HG02763 (cell line): ENCODE measurements at regions not wholly inside any gene's neighbourhood (a gene's known extent, or its start where the extent isn't known, plus 50 kb on each side); places are given as distances from the start of the nearest gene placed in this dataset.
"Not testable (repeated sequence)": the region's sequence is repeated elsewhere in the genome, so short reads cannot be mapped to it uniquely, and the experiment has no call there.

Experiments used
- ATAC-seq: cut with Tn5 transposase; IDR thresholded peaks from one replicate; pipeline ENCODE4 v1.9.1; 2021; ENCODE audit warnings: mild to moderate bottlenecking, moderate library complexity; ENCODE audit not compliant: unreplicated experiment

DNA sequence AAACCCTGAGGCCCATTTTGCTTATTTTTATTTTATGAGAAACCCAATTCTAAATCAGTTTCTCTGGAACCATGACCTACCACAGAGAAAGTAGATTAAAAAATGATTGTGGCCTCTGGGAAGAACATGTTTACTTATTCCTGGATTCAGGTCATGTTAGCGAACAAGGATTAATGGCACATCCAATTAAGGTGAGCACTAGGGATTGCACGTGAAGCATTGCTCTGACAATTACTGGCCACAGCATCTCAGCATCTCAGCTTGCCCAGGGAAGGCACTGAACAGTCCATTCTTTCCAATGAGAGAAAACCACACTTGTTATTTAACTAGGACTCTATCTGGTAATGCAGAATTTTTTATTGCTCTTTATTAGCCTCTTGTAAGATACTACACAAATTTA is 119.8 kb downstream of the ZNF330 start:
- no peak for ATAC-seq

DNA sequence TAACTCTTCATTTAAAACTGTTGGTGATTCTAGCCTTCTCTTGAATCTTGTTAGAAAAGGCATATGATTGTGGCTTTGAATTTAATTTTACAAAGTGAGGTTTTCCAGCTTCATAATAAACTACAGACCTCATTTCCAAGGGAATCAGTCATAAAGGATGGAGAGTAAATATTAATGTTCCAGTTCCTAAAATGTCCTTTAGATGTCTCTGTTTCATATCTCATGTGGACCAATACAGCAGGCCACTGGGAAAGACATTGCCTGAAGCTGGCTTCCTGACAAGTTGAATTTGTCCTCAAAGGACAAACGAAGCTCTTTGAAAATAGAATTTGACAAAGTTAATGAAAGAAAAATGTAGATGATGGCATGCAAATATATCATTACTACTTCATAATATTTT is 125.4 kb downstream of the ZNF330 start:
- ATAC-seq: no peak

DNA sequence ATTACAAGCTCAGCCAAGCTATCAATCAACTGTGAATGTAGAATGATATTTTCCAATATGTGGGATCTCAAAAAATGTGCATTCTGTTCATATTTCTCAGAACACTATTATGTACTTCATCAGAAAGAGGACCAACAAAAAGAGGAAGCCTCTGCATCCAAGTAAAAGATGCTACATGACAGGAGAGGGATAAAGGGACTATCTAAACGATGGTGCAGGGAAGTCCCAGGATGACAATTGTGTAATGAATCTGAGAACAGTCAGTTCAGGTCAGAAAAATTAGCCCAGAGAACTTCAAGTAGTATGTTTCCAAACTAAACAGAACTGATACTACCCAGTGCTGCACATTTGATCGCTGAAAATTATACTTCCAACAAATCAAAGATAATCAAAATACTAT is 127.0 kb downstream of the ZNF330 start:
- no peak for ATAC-seq

DNA sequence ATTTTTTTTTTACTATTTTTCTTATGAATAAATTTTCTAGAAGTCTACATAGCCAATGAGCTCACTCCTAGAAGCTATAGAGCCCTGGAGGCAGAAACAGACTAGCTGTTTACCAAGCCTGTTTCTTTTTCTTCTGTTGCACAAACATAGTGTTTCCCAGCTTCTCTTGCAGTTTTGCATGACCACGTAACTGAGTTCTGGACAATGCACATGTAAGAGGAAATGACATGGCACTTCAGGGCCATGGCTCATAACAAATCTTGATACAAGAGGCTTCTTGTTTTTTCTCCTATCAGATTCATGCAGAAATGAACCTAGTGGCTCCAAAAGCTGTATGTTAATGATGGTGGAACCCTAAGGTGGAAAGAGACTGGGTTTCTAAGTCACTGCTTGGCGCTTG is 127.4 kb downstream of the ZNF330 start:
- no peak for ATAC-seq

DNA sequence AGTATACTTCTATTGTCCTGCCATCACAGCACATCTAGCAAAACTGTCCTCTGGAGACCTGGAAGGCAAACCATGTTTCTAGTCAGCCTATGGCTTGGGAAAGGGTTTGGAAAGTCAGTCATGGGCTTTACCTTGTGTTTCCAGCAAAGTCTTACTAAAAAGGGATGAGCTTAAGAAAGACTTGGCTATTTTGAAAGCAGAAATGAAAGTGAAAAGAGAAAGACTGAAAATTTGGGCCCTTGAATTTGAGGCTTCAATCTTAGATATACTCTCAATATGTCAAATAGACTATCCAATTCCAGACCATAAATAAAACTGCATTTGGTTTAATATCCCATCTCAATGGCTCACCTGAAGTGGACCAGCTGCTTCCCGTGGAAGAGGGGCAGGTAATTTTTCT is 127.9 kb downstream of the ZNF330 start:
- ATAC-seq: no peak

DNA sequence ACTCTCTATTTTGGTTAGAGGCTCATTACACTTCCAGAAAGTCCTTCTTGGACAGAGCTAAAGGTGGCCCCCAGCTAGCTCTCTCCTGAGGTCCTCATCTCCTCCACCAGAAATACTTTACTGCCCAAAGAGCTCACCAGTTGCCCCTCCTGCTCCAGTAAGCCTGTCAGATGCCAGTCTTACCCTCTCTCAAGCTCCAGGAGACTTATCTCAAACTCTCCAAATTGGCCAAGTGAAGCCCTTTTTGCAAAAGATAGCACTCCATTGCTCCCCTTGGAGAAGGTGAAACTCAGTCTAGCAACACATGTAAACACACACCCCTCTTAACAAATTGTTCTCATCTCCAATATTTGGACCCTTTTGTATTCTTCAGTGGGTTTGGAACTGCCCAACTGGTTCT is 128.5 kb downstream of the ZNF330 start:
- no peak for ATAC-seq

DNA sequence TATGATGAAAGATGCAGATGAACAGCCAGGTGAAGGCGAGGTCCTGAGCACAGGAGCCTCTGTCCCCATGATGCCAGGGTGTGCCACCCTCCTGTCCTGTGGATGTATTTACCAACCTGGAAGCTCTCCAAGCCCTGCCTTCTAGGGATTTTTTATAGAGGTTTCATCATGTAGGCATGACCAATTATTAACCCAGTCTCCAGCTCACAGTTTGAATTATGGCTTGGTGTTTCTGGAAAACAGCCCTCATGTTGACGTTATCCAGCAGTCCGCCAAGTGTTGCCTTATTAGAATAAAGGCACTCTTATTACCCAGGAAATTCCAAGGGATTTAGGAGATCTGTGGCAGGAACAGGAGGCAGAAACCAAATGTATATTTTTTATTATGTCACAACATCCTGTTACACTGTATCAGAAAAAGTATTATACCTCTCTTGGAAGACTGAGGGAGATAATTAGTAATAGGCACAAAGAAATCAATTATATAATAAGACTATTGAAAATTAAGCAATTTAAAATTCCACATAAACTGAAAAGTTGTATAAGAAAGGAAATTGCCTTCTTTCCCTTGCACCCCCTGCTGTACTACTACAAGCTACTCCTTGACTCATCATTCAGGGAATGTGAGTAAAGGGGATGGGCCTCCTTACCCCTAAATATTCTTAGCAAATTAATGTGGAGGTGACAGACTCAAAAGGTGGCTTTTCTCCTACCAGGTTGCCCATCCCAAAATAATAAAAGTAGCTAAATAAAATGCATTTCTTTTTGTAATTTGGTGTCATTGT is 129.6 kb downstream of the ZNF330 start:
- ATAC-seq: no peak

DNA sequence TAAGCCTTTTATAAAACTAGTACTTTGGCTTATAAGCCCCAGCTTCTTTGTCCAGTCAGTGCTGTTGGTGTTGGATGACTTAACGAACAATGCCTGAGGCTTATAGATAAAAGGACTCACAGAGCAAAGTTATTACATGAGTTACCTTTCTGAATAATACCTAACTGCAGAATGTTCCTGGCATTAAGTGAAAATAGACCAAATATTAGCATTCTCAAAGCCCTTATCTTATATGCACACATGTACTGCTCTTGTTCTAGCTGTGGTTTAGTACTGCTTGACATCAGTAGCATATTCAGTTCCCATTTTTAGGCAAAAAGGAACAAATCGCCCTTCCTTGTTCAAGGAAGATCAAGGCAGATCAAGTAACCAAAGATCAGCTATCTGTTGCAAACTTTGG is 131.6 kb downstream of the ZNF330 start:
- no peak for ATAC-seq

DNA sequence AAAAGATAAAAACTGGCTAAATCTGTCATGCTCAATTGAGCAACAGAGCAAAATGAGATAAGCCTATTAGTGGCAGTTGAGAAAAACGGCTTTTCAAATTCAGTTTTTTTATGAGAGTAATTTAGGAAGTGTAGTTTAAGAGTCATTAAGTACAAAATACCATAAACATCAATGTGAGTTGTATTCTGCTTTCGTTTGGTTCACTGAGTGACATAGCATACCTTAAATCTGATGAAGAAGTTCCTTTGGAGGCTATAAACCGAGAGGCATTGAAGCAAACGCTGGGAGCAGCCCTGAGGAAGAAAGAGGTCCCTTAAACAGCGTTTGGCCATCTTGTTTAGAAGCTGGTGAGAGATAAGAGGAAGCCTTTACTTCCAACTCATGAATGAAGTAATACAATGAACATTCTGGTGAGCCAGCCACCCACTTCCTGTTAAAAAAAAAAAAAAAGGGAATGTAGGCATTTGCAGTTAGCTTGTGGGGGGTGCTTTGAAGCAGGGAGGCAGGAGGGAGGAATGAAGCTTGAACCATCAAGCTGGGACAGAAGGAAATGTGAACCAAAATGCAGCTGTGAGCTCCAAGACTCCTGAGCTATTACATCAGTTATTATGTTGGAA is 132.3 kb downstream of the ZNF330 start:
- ATAC-seq: no peak

DNA sequence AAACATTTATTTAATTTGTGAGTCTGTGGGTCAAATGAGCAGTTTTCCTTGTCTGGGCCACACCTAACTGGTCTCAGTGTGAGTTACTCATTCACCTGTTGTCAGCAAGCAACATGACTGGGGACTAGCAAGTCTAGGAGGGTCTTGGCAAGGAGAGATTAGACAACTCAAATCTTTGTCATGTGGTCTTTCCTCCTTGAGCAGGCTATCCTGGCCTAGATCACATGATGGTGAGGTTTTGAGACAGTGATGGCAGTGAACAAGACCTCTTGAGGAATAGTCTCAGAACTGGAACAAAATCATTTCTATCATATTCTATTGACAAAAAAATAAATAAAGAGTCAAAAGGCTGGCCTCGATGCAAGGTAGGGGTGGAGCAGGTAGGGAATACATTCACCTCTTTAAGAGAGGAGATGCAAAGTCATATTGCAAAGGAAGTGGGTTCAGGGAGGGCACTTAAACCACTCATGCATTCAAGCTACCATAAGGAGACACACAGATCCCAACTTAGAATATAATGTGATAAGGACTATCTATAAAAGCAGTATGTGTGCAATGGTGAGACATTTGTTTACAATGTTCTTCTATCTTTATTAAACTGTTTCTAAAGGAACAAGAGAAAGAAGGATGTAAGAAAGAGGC is 135.7 kb downstream of the ZNF330 start:
- no peak for ATAC-seq

DNA sequence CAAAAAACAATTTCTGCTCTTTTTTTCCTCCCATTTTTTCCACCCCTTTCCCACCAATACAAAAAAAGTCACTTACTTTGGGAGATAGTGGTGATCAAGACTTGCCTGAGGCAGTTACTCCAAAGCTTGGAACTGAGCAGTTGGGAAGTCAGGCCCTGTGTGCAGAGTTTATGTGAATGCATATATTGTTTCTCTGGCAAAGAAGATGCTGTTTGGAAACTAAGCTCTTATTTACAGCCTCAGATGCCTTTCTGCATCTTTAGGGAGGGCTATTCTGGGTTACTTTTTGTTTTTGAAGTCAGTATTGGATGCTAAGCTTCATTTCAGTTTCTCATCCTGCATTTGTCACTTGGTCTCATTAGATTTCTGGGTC is 136.3 kb downstream of the ZNF330 start:
- no peak for ATAC-seq

DNA sequence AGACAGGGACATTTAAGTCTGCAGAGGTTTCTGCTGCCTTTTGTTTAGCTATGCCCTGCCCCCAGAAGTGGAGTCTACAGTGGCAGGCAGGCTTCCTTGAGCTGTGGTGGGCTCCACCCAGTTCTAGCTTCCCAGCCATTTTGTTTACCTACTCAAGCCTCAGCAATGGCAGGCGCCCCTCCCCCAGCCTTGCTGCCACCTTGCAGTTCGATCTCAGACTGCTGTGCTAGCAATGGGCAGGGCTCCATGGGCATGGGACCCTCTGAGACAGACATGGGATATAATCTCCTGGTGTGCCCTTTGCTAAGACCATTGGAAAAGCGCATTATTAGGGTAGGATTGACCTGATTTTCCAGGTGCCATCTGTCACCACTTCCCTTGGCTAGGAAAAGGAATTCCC is 147.5 kb downstream of the ZNF330 start:
- ATAC-seq: not testable (repeated sequence)

DNA sequence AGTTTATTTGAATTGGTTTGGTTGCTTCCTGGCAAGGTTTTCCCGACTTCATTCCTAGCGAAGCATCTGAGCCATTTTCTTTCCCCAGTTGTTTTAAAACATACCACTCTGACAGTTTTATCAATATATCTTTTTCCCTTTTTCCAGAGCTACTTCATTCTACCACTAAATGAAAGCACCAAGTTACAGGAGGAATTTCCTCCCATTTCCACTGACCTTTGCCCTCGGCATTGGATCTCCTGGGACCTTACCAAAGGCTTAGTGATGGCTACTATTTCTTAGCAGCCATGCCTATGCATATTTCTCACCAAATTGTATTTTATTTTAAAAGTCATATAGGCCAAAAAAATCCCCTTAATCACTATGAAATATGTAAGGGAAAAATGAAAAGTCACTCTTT is 150.5 kb downstream of the ZNF330 start:
- ATAC-seq: no peak

DNA sequence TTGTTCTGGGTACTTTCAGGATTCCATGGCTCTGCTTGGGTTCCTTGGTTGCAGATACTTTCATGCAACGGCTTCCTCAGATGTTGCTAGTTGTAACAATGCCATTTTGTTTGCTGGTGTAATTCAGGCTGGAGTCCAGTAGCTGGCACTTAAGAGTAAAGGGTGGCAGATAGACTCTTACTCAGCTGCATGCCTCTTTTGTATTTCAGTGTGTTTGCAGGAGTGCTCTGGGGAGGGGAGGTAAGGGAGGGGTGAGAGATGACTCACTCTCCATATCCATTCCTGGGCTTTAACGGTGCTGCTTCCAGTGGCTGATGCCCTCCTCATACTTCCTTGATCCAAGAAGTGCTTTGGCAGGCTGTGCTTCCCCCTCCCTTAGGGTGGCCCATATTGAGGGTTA is 155.2 kb downstream of the ZNF330 start:
- ATAC-seq: no peak

DNA sequence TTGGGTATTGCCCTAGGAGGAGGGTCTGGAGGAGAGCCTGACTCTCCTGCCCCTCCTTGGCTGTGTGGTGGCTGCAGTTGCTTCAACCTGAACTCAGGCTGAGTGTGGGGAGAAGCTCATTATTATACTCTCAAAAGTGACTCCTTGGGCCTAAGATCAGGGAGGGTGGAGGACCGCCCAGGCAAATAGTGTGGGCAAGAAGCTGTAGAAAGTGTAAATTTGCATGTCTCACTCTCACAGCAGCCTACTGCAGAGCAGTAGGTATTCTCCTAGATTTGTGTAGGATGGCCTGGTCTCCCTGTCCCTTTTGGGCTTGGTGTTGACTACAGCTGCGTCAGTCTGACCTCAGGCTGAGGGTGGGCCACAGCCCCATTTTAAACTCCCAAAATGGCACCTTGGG is 156.1 kb downstream of the ZNF330 start:
- ATAC-seq: peak; percentile 68

DNA sequence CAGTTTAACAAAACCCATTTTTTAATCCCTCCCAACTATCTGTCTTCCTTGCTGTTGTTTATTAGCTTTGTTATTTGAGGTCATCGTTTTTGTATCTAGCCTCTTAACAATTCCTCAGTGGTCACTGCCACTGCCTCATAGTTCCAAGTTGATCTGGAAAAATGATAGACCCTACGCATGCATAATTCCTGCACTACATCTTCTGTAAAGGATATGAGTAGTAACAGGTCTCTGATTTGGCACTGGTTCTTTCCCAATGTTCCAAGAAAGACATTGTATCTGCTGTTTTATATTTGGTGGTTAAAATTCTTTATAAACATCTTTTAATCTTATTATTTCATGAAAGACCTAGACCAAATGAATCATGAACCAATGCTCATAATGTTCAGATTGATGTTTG is 166.6 kb downstream of the ZNF330 start:
- no peak for ATAC-seq

DNA sequence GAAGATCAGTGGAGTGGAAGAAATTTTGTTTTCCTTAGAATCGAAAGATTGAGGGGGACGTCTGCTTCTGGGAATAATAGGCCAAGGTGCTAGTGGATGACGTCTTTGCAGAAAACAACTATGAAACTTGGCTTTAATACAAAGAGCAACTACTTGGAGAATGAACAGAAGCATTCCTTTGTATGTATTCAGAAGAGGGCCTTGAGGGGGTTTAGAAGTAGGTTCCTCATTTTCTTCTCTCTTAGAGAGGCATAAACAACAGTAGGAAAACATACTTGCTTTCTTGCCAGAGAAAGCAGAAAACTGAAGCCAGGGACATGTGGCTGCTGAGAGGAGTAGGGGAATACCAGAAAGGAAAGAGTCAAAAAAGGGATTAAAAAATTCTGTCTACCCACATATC is 167.8 kb downstream of the ZNF330 start:
- no peak for ATAC-seq

DNA sequence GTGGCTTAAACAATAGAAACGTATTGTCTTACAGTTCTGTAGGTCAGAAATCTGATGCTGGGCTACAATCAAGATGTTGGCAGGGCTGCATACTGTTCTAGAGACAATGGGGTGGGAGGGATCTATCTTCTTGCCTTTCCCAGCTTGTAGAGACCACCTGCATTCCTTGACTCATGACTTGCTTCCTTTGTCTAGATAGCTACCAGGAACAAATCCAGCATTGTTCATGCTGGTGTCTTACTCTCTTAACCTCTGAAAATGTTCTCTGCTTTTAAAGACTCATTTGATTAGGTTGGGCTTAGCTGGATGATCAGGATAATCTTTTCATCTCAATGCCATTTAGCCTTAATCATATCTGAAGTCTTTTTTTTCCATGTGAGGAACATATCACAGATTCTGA is 169.0 kb downstream of the ZNF330 start:
- ATAC-seq: no peak

DNA sequence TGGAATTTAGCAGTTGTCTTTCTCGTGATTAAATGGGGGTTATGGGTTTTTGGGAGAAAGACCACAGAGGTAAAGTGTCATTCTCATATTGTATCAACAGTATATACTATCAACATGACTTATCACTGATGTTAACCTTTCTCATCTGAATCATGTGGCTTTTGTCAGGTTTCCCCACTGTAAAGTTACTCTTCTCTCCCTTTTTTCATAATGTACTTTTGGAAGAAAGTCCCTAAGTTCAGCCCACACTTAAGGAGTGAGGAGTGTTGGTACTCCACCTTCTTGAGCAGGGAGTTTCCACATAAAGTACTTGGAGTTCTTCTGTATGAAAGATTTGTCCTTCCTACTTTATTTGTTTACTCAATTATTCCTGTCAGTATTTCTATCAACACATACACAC is 169.9 kb downstream of the ZNF330 start:
- no peak for ATAC-seq

DNA sequence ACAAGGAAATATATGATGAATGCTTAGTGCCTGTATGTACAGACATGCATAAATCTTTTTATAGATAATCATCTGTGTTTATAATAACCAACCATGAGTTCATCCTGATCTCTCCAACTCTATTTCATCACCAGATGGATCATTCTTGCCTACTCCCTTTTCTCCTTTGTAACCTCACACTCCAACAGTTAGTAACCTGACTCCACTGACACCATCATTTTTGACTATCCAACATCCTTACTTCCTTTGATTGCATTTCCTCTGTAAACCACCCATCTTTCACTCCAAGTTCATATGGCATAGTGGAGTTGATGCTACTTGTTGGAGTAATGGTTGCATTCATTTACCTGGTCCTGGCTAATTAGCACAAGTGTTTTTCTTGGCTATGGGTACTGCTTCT is 170.6 kb downstream of the ZNF330 start:
- ATAC-seq: no peak

DNA sequence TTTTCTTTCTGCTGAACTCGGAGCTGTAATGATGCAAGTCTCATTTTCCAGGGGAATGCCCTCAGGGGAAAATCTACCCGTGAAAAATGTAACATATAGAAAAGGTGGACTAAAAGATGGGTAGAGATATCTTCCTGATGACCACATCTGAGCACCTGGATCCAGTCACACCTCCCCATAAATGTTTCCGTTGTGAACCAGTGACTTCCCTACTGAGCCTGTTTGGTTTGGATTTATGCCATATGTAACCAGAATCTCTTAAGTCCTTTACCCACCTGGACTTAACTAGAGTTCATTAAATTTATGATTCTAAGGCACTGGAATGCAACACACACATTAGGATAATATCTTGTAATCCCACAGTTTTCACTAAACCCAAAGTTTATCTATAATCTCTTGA is 171.1 kb downstream of the ZNF330 start:
- no peak for ATAC-seq

DNA sequence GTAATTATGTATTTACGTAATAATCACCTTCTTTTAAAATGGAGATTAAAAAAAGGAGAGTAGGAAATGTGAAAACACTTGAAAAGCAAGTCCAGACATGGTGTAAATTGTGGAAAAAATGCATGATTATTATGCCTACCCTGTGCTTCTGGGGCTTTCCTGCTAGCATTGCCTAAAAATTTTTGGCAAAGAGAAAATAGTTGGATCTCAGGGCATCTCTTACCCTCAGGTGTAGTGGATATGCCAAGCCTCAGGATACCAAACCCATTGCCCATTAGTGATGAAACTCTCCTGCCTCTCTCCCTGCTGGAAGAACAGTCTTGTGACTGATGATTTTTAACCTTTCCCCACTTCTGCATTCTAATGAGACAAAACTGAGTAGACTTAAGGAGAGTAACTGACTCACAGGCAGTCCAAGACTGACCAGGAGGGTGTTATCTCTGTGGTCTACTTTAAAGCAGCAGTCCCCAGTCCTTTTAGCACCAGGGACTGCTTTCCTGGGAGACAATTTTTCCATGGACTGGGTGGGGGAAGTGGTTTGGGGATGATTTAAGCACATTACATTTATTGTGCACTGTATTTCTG is 174.6 kb downstream of the ZNF330 start:
- ATAC-seq: no peak
